ENCODE measurements at regions not wholly inside any gene's neighbourhood (a gene's known extent, or its start where the extent isn't known, plus 50 kb on each side); places are given as distances from the start of the nearest gene placed in this dataset.
"Not testable (repeated sequence)": the region's sequence is repeated elsewhere in the genome, so short reads cannot be mapped to it uniquely, and the experiment has no call there.

- no peak for DNase-seq
Measured at GRCh38 chr1:232335741-232336293, 294.1 kb downstream of the SIPA1L2 start.

DNA sequence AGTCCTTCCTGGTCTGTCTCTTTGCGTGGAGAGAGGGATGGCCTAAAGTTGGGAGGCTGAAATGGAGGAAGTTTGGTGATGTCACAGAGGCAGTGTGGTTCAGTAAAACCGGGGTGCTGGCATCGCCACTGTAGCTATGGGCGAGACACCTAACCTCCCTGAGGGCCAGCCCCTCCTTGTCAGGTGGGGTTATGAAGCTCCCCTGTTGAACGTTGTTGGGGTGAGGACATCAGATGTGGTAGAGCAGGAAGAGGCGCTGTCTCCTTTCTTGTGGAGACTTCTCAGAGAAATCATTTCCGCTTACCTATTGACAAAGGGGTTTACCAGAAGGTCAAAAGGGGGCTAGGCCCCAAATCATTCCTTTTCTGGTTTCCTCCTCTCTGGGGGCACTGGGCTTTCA, 294.7 kb downstream of the SIPA1L2 start:
- DNase-seq: no peak

DNA sequence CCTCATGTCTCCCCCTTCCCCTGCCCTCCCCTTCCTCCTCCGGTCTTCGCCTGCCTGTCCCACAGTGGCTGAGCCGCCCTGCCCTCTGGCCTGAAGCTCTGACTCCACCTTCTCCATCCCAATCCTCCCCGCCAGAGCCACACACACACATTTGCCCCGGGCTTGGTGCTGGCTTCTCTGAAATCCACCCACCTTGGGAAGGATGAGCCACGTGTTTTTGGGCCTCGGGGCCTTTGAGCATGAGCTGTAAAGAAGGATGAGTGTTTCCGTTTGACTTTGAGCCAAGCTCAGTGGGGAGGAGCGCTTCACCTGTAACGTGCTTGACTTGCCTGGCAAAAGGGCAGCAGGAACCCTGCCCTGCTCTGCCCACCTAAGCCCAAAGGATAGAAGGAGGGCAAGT, 295.1 kb downstream of the SIPA1L2 start:
- no peak for DNase-seq

DNA sequence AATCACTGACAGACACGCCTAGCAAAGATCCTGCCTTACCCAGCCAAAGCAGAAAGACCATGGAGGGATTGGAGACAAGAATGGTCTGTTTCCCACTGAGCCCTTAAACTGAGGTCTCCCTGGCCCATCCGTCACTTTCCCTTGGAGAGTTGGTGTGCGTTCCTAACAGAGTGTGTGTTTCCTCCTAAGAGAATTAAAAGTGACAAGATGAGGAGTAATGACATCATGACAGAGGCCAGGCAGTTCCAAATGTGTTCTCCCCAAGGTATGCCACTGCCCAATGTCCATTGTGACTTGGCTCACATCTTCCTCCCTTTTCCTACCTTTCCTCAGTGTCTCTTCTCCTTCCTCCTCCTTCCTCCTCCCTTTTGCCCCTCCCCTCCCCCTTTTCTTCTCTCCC, 295.7 kb downstream of the SIPA1L2 start:
- no peak for DNase-seq

DNA sequence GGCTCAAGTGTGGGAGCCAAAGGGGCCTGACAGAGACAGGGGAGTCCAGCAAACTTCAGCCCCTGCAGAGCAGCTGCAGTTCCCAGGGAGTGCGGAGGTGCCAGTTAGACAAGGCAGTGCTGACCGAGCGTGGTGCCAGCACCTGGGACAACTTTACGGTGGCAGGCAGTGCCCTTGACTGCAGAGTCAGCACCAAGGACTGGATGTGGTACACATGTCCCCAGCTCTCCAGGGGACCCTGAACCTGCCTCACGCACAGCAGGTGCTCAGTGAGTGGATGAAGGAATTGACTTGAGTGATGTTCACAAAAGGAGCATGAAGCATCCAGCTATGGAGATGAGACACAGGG, 296.5 kb downstream of the SIPA1L2 start:
- no peak for DNase-seq

DNA sequence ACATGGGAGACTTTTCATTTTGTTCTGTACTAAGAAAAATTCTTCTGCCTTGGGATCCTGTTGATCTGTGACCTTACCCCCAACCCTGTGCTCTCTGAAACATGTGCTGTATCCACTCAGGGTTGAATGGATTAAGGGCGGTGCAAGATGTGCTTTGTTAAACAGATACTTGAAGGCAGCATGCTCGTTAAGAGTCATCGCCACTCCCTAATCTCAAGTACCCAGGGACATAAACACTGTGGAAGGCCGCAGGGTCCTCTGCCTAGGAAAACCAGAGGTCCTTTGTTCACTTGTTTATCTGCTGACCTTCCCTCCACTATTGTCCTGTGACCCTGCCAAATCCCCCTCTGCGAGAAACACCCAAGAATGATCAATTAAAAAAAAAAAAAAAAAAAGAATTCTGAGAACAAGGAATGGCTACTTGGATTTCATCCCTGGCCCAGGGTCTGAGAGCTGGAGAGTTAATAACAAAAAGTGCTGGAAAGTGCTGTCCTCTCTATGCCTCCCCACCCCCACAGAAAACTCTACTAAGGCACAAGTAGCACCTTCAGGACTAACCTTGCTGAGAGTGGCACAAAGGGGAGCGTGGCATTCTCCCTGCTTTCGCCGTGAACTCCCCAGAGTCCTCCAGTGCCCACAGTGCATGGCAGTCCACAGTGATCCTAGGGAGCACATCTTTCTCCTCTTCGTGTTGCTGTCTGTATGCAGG, 297.1 kb downstream of the SIPA1L2 start:
- not testable (repeated sequence) for DNase-seq

- DNase-seq: no peak
Measured at GRCh38 chr1:232329103-232329813, 300.7 kb downstream of the SIPA1L2 start.

- no peak for DNase-seq
Measured at GRCh38 chr1:232328486-232329102, 301.3 kb downstream of the SIPA1L2 start.

DNA sequence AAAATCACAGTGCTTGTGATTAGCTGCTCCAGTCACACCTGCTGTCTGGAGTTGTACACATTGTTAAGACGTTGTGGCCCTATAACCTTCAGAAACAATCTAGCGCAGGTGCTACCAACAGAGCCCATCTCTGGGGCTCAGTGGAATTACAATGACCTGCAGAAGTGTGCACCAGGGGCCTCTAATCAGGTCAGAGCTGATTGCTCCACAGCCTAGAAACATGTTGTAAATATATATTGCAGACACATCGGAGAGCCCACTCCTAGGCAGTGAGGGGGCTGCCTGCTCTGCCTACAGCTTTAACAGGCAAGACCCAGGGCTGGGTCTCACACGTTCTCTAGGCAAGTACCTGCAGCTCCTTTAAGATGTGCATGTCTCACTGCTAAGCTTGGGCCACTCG, 302.0 kb downstream of the SIPA1L2 start:
- DNase-seq: no peak

DNA sequence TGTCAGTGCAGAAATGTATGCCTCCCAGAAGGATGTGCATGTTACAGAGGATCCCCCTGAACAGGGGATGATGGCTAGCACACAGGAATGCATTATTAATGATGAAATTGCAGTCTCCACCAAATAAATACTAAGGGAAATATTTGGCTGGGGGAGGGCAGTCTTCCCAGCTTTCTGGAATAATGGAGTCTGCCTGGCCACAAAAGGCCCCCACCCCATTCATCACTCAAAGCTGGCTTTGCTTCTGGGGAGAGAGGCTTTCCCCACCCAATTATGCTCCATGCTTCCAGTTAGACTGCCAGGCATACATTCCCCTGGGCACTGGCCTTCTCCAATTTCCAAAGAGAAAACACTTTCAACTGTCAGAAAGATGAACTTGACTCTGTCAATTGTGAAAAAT, 302.7 kb downstream of the SIPA1L2 start:
- DNase-seq: no peak

- no peak for DNase-seq
Measured at GRCh38 chr1:232322162-232322734, 307.7 kb downstream of the SIPA1L2 start.

GRCh38 chr1:232319518-232320210, 310.3 kb downstream of the SIPA1L2 start:
- no peak for DNase-seq

DNA sequence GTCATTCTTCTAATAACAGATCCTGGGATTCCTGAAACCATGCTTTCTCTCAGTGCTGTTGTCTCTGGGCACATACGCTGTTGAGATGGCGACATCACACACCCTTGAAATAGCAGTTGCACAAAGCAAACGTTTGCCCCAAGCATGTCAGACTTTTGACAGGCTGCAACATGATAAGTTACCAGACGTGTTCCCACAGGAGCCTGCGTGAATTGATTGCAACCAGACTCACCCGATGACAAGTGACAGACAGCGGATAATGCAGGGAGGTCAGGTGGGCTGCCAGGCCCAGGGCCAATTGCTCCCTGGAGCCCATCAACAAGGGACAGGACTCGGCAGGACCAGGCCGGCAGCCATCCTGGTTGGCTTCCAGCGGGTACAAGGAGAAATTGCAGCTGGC, 310.9 kb downstream of the SIPA1L2 start:
- DNase-seq: no peak

DNA sequence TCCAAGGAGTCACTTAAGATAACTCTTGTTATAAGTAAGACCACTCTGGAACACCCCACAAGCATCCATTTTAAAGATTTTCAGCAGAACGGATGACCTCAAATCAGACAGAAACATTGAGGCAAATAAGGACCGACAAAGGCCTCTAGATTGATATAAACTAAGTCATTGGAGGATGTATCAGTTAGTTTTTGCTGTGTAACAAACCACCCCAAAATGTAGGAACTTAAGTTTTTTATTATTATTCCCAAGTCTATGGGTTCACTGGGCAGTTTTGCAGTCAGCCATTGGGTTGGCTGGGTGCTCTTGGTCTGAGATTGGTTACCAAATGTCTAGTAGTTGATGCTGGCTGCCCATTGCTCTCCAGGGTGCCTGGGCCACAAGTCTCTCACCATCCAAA, 311.8 kb downstream of the SIPA1L2 start:
- DNase-seq: no peak

DNA sequence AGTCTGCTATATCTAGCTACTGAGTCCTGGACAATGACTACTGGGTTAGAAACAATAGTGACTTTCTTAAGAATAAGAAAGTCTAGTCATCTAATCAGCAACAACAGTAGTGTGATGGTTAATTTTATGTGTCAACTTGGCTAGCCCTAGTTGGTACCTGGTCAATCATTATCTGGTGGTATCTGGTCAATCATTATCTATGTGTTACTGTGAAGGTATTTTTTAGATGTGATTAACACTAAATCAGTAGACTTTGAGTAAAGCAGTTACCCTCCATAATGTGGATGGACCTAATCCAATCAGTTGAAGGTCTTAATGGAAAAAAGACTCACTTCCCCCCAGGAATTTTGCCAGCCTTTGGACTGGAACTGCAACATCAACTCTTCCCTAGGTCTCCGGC, 312.6 kb downstream of the SIPA1L2 start:
- DNase-seq: no peak

DNA sequence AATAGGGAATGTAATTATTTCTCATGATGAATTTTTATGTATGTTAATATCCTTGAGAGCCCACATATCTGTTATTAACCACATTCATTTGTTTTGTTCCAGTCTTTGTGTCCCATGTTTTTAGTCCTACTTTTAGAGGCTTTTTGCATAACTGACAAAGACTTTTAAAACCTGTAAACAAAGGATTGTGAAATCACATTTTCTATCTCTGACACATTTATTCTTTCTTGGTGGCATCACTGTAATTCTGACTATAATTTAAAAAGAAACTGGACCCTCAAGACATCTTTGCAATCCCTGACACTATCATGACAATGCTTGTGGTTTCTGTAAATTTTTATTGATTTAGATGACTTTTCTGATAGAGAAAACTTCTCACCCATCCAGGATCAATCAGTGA, 313.1 kb downstream of the SIPA1L2 start:
- DNase-seq: no peak

- not testable (repeated sequence) for DNase-seq
Measured at GRCh38 chr1:232313876-232314275, 316.1 kb downstream of the SIPA1L2 start.

DNA sequence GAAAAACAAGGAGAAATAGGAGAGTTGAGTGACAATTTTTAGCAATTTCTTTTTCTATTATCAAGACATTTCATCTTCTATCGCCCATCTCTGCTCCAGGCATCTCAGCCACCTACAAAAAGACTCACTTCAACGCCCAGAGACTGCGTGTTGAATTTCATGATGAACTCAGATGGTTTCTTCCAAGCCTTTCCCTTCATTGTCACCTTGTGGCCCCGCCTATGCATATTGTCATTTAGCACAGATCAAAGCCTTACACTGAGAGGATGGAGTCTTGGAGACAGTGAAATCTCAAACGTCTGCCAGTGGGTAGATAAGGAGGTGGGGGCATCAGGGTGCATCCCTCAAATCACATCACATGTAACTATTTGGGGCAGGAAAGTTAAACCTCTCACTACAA, 319.4 kb downstream of the SIPA1L2 start:
- DNase-seq: no peak

- DNase-seq: no peak
Measured at GRCh38 chr1:232308616-232309015, 321.3 kb downstream of the SIPA1L2 start.

DNA sequence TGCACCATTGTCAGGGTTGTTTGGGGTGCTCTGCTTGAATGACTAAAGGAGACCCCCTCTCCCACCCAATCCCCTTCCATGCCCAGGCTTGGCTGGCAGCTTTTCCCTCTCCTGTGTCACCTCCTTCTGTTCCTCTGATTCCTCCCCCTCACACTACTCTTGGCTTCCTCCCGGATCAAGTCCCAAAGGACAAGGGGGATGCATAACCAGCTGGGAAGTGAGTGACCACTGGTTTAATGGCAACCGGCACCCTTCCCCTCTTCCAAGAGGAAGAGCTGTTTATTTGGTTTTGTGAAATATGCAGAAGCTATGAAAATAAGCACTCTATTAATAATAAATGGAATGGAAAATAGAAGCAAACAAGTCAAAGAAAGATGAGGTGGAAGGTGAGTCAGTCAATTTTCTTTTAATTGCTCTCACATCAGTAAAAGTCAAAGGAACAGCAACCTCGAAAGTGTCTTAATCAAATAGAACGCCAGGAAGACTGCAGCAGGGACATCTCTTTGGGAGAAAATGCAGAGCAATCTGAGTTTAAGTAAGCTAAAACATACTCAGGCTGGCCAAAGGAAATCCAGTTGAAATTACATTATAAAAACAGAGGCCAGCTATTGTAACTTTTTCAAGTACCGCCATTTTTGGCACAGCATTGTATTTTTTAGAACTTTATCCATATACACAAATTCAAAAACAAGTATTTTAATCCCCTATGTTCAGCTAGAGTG, 322.5 kb downstream of the SIPA1L2 start:
- DNase-seq: no peak

DNA sequence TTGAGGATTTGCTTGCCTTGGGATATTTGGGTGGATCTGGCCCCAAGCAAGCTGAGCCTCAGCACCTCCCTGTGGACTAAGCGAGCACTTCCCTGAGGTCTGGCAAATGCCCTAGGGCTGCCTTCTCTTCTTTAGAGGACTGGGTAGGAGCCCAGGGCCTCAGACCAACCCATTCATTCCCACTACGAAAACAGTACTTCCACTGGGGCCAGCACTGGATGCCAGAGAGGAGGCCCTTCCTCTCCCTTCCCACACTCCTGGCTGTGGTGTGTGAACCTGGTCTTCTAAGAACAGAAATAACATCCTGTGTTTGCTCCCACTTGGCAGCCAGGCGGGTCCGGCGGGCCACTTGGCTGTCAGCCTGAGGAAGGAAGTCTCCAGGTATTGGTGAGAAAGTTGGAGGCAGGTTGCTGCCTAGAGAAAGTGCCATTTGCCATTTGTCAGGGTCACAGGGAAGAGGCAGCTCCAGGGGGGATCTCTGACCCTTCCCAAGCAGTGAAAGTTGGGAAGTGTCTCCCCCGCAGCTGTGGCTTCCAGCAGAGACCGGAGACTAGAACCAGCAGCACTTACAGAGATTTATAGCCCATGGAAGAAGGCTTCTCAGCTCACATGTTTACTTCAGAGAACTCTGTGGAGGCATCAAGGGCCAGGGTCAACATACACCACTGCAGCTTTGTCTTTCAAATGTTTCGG, 323.5 kb downstream of the SIPA1L2 start:
- no peak for DNase-seq

DNA sequence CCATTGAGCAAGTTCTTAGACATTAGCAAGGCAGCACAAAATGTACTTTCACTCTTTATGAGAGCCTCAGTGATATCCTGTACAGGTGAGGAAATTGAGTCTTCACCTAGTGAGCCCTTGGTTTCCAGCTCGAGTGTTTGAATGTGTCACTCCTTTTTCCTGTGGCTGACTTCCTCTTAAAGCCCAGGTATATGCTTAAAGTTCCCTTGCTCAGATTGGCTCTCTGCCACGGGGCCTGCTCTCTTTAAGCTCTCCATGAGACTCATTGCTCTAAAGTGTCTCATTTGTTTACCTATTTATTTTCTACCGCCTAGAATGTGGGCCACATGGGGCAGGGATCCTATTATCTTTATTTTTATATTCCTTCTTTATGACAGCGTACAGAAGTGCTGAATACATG, 324.9 kb downstream of the SIPA1L2 start:
- no peak for DNase-seq
